Astrocyte (in vitro differentiated cells and primary cell): ENCODE measurements at regions not wholly inside any gene's neighbourhood (a gene's known extent, or its start where the extent isn't known, plus 50 kb on each side); places are given as distances from the start of the nearest gene placed in this dataset.

Source experiments
- CTCF ChIP-seq: IDR thresholded peaks from 2 replicates; pipeline ENCODE4 v1.5.1; 2011; ENCODE audit warnings: low read depth, mild to moderate bottlenecking, inconsistent platforms, low read length, moderate library complexity; ENCODE audit not compliant: insufficient read depth
- EZH2 ChIP-seq: IDR thresholded peaks from 2 replicates; pipeline ENCODE4 v1.6.1; 2012; ENCODE audit warnings: mild to moderate bottlenecking, low read length, inconsistent platforms; ENCODE audit not compliant: insufficient read depth

GRCh38 chr5:2802693-2803365 lies 51.4 kb upstream of the IRX2 start:
- no peak for TF ChIP-seq CTCF
- TF ChIP-seq EZH2, result no peak
